K562 (cell line): ENCODE measurements at regions not wholly inside any gene's neighbourhood (a gene's known extent, or its start where the extent isn't known, plus 50 kb on each side); places are given as distances from the start of the nearest gene placed in this dataset.

ENCODE experiments used
- BDP1 ChIP-seq: IDR thresholded peaks from 3 replicates; pipeline ENCODE4 v1.6.1; 2011; ENCODE audit not compliant: insufficient read length, insufficient read depth
- DMBX1 ChIP-seq: fragments of 250-450 bp; sonication (Bioruptor Pico); IDR thresholded peaks from 2 replicates; pipeline ENCODE4 v1.8.0; 2022; ENCODE audit warnings: inconsistent platforms, mild to moderate bottlenecking, moderate library complexity, borderline replicate concordance

- no peak for TF ChIP-seq DMBX1 (CRISPR knock-in tag)
- no peak for TF ChIP-seq BDP1
Observed at GRCh38 chr4:132180020-132180427, 969.1 kb upstream of the PCDH10 start.
